Activated naive CD4-positive, alpha-beta T cell treated with anti-CD3 and anti-CD28 coated beads, Interleukin-2, amount 10 ng/mL, durations not matched to agents 7 days and 5 days (primary cell): ENCODE measurements at regions not wholly inside any gene's neighbourhood (a gene's known extent, or its start where the extent isn't known, plus 50 kb on each side); places are given as distances from the start of the nearest gene placed in this dataset.
"Not testable (repeated sequence)": the region's sequence is repeated elsewhere in the genome, so short reads cannot be mapped to it uniquely, and the experiment has no call there.

Source experiments
- CTCF ChIA-PET: fragments of 350-600 bp; sonication (Branson Sonifier 250); formaldehyde crosslinking; loops from one replicate; lab custom pipeline; 2021; ENCODE audit warnings: antibody characterized with exemption; lab: Charles Lee
- DNase-seq: peaks from one replicate; pipeline ENCODE4 v3.0.0-alpha.2; 2020
- H3K27ac Mint-ChIP-seq: one replicate; pipeline ENCODE4 v1.8.0; 2021; ENCODE audit warnings: mild to moderate bottlenecking, moderate library complexity, mixed read lengths
- H3K27me3 Mint-ChIP-seq: one replicate; pipeline ENCODE4 v1.8.0; 2021; ENCODE audit warnings: mild to moderate bottlenecking, mixed read lengths
- H3K36me3 Mint-ChIP-seq: one replicate; pipeline ENCODE4 v1.8.0; 2021; ENCODE audit warnings: mixed read lengths
- H3K4me1 Mint-ChIP-seq: one replicate; pipeline ENCODE4 v1.8.0; 2021; ENCODE audit warnings: mixed read lengths
- H3K4me3 Mint-ChIP-seq: one replicate; pipeline ENCODE4 v1.8.0; 2021; ENCODE audit warnings: mild to moderate bottlenecking, moderate library complexity, mixed read lengths
- H3K9me3 Mint-ChIP-seq: one replicate; pipeline ENCODE4 v1.8.0; 2021; ENCODE audit warnings: mixed read lengths

GRCh38 chr10:62606551-62606950 lies 198.0 kb upstream of the ADO start:
- H3K4me1 Mint-ChIP-seq, H3K4me3 Mint-ChIP-seq, H3K27ac Mint-ChIP-seq, H3K9me3 Mint-ChIP-seq, CTCF ChIA-PET, H3K36me3 Mint-ChIP-seq, DNase-seq: not testable (repeated sequence)
- peaks cover 12% of the 10 kb centered on the region for H3K27me3 Mint-ChIP-seq

GRCh38 chr10:62608189-62608875 lies 196.2 kb upstream of the ADO start:
- H3K4me3 Mint-ChIP-seq, H3K36me3 Mint-ChIP-seq, H3K4me1 Mint-ChIP-seq, H3K27ac Mint-ChIP-seq, DNase-seq, H3K9me3 Mint-ChIP-seq: not testable (repeated sequence)
- CTCF ChIA-PET = interaction anchor here (0.8 to 8.4 kb wide), 5 partner anchors 28 to 549 kb away, joined by 3 to 88 read pairs (median 5); partner anchors contain the start of genes ADO and EGR2
- peaks cover 15% of the 10 kb centered on the region for H3K27me3 Mint-ChIP-seq

GRCh38 chr10:62610649-62611229 lies 193.8 kb upstream of the ADO start:
- H3K27me3 Mint-ChIP-seq = peaks cover 15% of the 10 kb centered on the region
- no peaks in the 10 kb centered on the region for H3K9me3 Mint-ChIP-seq
- DNase-seq = peak; percentile 79
- H3K27ac Mint-ChIP-seq = no peak overlapping the region
- H3K36me3 Mint-ChIP-seq = no peaks in the 10 kb centered on the region
- no peak overlapping the region for H3K4me3 Mint-ChIP-seq
- CTCF ChIA-PET = interaction anchor here (0.6 to 8.4 kb wide), 28 partner anchors 9 to 843 kb away, joined by 3 to 88 read pairs (median 4); partner anchors contain the start of gene EGR2
- no peaks in the 10 kb centered on the region for H3K4me1 Mint-ChIP-seq

GRCh38 chr10:62613424-62613823 lies 191.1 kb upstream of the ADO start:
- Mint-ChIP-seq H3K27me3 (peaks cover 22% of the 10 kb centered on the region), H3K36me3 (no peaks in the 10 kb centered on the region), H3K4me3 (no peak overlapping the region), H3K9me3 (no peaks in the 10 kb centered on the region), H3K4me1 (no peaks in the 10 kb centered on the region), H3K27ac (no peak overlapping the region)
- CTCF ChIA-PET = interaction anchor here (0.7 to 8.4 kb wide), 3 partner anchors 66 to 204 kb away, joined by 3 to 88 read pairs (median 3); partner anchors contain the start of gene EGR2
- DNase-seq = no peak

- H3K4me3 Mint-ChIP-seq = no peak overlapping the region
- H3K9me3 Mint-ChIP-seq = no peaks in the 10 kb centered on the region
- DNase-seq = no peak
- CTCF ChIA-PET = interaction anchor here (0.7 to 8.4 kb wide), 4 partner anchors 19 to 204 kb away, joined by 3 to 88 read pairs (median 3); partner anchors contain the start of gene EGR2
- H3K4me1 Mint-ChIP-seq = peaks cover under 1% of the 10 kb centered on the region
- H3K27me3 Mint-ChIP-seq = peaks cover 22% of the 10 kb centered on the region
- no peaks in the 10 kb centered on the region for H3K36me3 Mint-ChIP-seq
- H3K27ac Mint-ChIP-seq = no peak overlapping the region
Observed at GRCh38 chr10:62613859-62614258, 190.7 kb upstream of the ADO start.

- peaks cover 7% of the 10 kb centered on the region for H3K4me1 Mint-ChIP-seq
- no peaks in the 10 kb centered on the region for H3K9me3 Mint-ChIP-seq
- H3K4me3 Mint-ChIP-seq = no peak overlapping the region
- no peak for DNase-seq
- CTCF ChIA-PET = interaction anchor here (1.2 to 8.4 kb wide), 2 partner anchors 18 to 203 kb away, joined by 3 to 88 read pairs; partner anchors contain the start of gene EGR2
- no peak overlapping the region for H3K27ac Mint-ChIP-seq
- H3K27me3 Mint-ChIP-seq = peaks cover 22% of the 10 kb centered on the region
- H3K36me3 Mint-ChIP-seq = no peaks in the 10 kb centered on the region
Observed at GRCh38 chr10:62614389-62615157, 189.9 kb upstream of the ADO start.

GRCh38 chr10:62616885-62617590 lies 187.5 kb upstream of the ADO start:
- CTCF ChIA-PET = interaction anchor here (1.1 to 1.5 kb wide), 2 partner anchors 195 to 200 kb away, joined by 3 read pairs; partner anchors contain the start of gene EGR2
- DNase-seq = no peak
- H3K27me3 Mint-ChIP-seq = peaks cover 16% of the 10 kb centered on the region
- no peaks in the 10 kb centered on the region for H3K9me3 Mint-ChIP-seq
- H3K4me3 Mint-ChIP-seq = no peak overlapping the region
- H3K27ac Mint-ChIP-seq = no peak overlapping the region
- peaks cover 10% of the 10 kb centered on the region for H3K4me1 Mint-ChIP-seq
- H3K36me3 Mint-ChIP-seq = no peaks in the 10 kb centered on the region

- CTCF ChIA-PET = interaction anchor here (1.1 to 1.5 kb wide), 2 partner anchors 194 to 199 kb away, joined by 3 read pairs; partner anchors contain the start of gene EGR2
- H3K36me3 Mint-ChIP-seq = no peaks in the 10 kb centered on the region
- DNase-seq = no peak
- H3K4me3 Mint-ChIP-seq = no peak overlapping the region
- H3K27me3 Mint-ChIP-seq = peaks cover 18% of the 10 kb centered on the region
- no peaks in the 10 kb centered on the region for H3K9me3 Mint-ChIP-seq
- H3K27ac Mint-ChIP-seq = no peak overlapping the region
- peaks cover 10% of the 10 kb centered on the region for H3K4me1 Mint-ChIP-seq
Observed at GRCh38 chr10:62617652-62618051, 186.9 kb upstream of the ADO start.

GRCh38 chr10:62618054-62618453 lies 186.5 kb upstream of the ADO start:
- no peaks in the 10 kb centered on the region for H3K9me3 Mint-ChIP-seq
- H3K36me3 Mint-ChIP-seq = no peaks in the 10 kb centered on the region
- H3K4me1 Mint-ChIP-seq = peaks cover 10% of the 10 kb centered on the region
- H3K4me3 Mint-ChIP-seq = no peak overlapping the region
- peaks cover 15% of the 10 kb centered on the region for H3K27me3 Mint-ChIP-seq
- no peak overlapping the region for H3K27ac Mint-ChIP-seq
- DNase-seq = no peak
- CTCF ChIA-PET = interaction anchor here (1.5 kb wide), 1 partner anchor 198 kb away, joined by 3 read pairs; the partner anchor contains the start of gene EGR2

- H3K27ac Mint-ChIP-seq = no peak overlapping the region
- H3K4me1 Mint-ChIP-seq = peaks cover 10% of the 10 kb centered on the region
- H3K36me3 Mint-ChIP-seq = no peaks in the 10 kb centered on the region
- DNase-seq = no peak
- no peak overlapping the region for H3K4me3 Mint-ChIP-seq
- H3K9me3 Mint-ChIP-seq = no peaks in the 10 kb centered on the region
- peaks cover 15% of the 10 kb centered on the region for H3K27me3 Mint-ChIP-seq
- CTCF ChIA-PET = interaction anchor here (1.1 to 1.7 kb wide), 2 partner anchors 9 to 114 kb away, joined by 4 to 8 read pairs; no protein-coding TSS in a partner anchor
Observed at GRCh38 chr10:62618576-62619412, 185.7 kb upstream of the ADO start.

- Mint-ChIP-seq H3K36me3 (no peaks in the 10 kb centered on the region), H3K27me3 (peaks cover 15% of the 10 kb centered on the region), H3K4me3 (no peak overlapping the region)
Observed at GRCh38 chr10:62619413-62619738, 185.1 kb upstream of the ADO start.

GRCh38 chr10:62620491-62620890 lies 184.0 kb upstream of the ADO start:
- no peaks in the 10 kb centered on the region for H3K36me3 Mint-ChIP-seq
- peaks cover 24% of the 10 kb centered on the region for H3K27me3 Mint-ChIP-seq
- CTCF ChIA-PET = interaction anchor here (1.2 kb wide), 1 partner anchor 9 kb away, joined by 3 read pairs; no protein-coding TSS in a partner anchor
- no peak overlapping the region for H3K27ac Mint-ChIP-seq
- H3K4me3 Mint-ChIP-seq = no peak overlapping the region
- no peaks in the 10 kb centered on the region for H3K9me3 Mint-ChIP-seq
- H3K4me1 Mint-ChIP-seq = peaks cover 10% of the 10 kb centered on the region
- DNase-seq = no peak

More at GRCh38 chr10:62619413-62619738, 185.1 kb upstream of the ADO start:
- CTCF ChIA-PET = interaction anchor here (0.8 to 1.7 kb wide), 3 partner anchors 9 to 113 kb away, joined by 3 to 8 read pairs (median 4); no protein-coding TSS in a partner anchor
- Mint-ChIP-seq H3K9me3 (no peaks in the 10 kb centered on the region), H3K27ac (no peak overlapping the region), H3K4me1 (peaks cover 10% of the 10 kb centered on the region)
- no peak for DNase-seq
